ENCODE measurements at regions not wholly inside any gene's neighbourhood (a gene's known extent, or its start where the extent isn't known, plus 50 kb on each side); places are given as distances from the start of the nearest gene placed in this dataset.
A peak's percentile ranks its signal among the peaks of the same experiment; 100 is the strongest.

- Histone ChIP-seq H2AFZ (ENCODE audit: low read depth, low read length) (no peak overlapping the region), H3K9me1 (ENCODE audit: control insufficient read depth, insufficient read depth, low read length) (no peaks in the 10 kb centered on the region), H3K4me3 (no peak overlapping the region), H3K79me2 (ENCODE audit: control insufficient read depth, insufficient read depth, low read length) (peaks cover 3% of the 10 kb centered on the region; the same call in 2 of the 3 replicates), H3K9ac (ENCODE audit: insufficient read depth in 1 of 2, low read depth in 2 of 2, low read length in 2 of 2) (no peak overlapping the region), H3K27me3 (ENCODE audit: control insufficient read depth in 2 of 2, insufficient read depth in 2 of 2, low read length in 2 of 2) (no peaks in the 10 kb centered on the region), H3K36me3 (ENCODE audit: control insufficient read depth, insufficient read depth, low read length) (peaks cover 100% of the 10 kb centered on the region), H3K27ac (ENCODE audit: extremely low read depth, low read depth, low read length) (no peak overlapping the region), H3K9me3 (replicated peaks; ENCODE audit: control insufficient read depth, insufficient read depth, low read depth, low read length) (no peaks in the 10 kb centered on the region), H3K4me2 (ENCODE audit: insufficient read depth, low read length) (no peak overlapping the region), H3K4me1 (replicated peaks in 1 of 2; ENCODE audit: control insufficient read depth in 2 of 2, insufficient read depth in 2 of 2, low read length in 2 of 2) (no peaks in the 10 kb centered on the region; a peak in 1 of 5 replicates), H4K20me1 (replicated peaks; ENCODE audit: control insufficient read depth, insufficient read depth, low read length) (no peaks in the 10 kb centered on the region)
- ChIA-PET CTCF (ENCODE audit: low intra/inter-chr PET ratio) (no interaction called here), POLR2A (interaction anchor here (0.9 to 2.1 kb wide), 2 partner anchors 13 to 17 kb away, joined by 4 to 6 read pairs; no protein-coding TSS in a partner anchor)
- BruUV-seq (replicated peaks): no TSS peak
- FAIRE-seq (no peak), DNase-seq (ENCODE audit: extremely low read depth in 1 of 4, low spot score in 3 of 4) (no peak), ATAC-seq (no peak)
- WGBS (ENCODE audit: insufficient coverage, low coverage, missing lambda C conversion rate): 66% methylated on average over 3 of the region's 3 CpGs
- in situ Hi-C loops (cut with MboI) (no loop called here), intact Hi-C loops (cut with micrococcal nuclease) (no loop called here)
- TF ChIP-seq ZFP91 (CRISPR knock-in tag; IDR thresholded peaks at IDR 0.05) (no peak), POLR2AphosphoS5 (IDR thresholded peaks at IDR 0.05; ENCODE audit: control insufficient read depth, insufficient read depth, low read depth, low read length) (peak; percentile 54; the same call in 1 of the 2 replicates)
Observed at GRCh38 chr17:27072885-27073284, 221.0 kb upstream of the WSB1 start.

DNA sequence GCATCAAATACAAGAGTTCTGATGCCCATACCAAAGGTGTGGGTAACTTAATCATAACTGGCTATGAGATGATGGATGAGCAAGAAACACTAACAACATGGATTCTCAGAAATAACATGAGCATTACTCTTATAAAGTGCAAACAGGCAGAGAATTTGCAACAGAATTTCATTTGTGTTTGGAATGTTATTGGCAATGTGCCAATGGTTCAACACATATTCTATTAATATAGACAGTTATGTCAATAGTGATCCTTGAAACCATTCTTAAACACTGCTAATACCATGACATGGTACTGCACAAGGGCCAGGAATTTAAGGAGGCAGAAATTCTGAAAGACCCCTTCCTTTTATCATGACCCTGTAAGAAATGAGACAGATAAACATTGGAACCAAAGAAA is 217.1 kb upstream of the WSB1 start:
- no peaks in the 10 kb centered on the region for H3K4me1 ChIP-seq (replicated peaks in 1 of 2; ENCODE audit: control insufficient read depth in 2 of 2, insufficient read depth in 2 of 2, low read length in 2 of 2)
- H3K27me3 ChIP-seq (ENCODE audit: control insufficient read depth in 2 of 2, insufficient read depth in 2 of 2, low read length in 2 of 2): no peaks in the 10 kb centered on the region
- no peaks in the 10 kb centered on the region for H4K20me1 ChIP-seq (replicated peaks; ENCODE audit: control insufficient read depth, insufficient read depth, low read length)
- DNase-seq (ENCODE audit: extremely low read depth in 1 of 4, low spot score in 3 of 4): no peak
- intact Hi-C loops (cut with micrococcal nuclease) (no loop called here), in situ Hi-C loops (cut with MboI) (no loop called here)
- no peak for FAIRE-seq
- no peaks in the 10 kb centered on the region for H3K9me3 ChIP-seq (replicated peaks; ENCODE audit: control insufficient read depth, insufficient read depth, low read depth, low read length)
- H3K27ac ChIP-seq (ENCODE audit: extremely low read depth, low read depth, low read length): no peak overlapping the region
- ChIA-PET POLR2A (interaction anchor here (1.0 to 2.4 kb wide), 3 partner anchors 10 to 13 kb away, joined by 4 to 14 read pairs (median 10); no protein-coding TSS in a partner anchor), CTCF (ENCODE audit: low intra/inter-chr PET ratio) (interaction anchor here (0.5 kb wide), 1 partner anchor 1350 kb away, joined by 3 read pairs; no protein-coding TSS in a partner anchor)
- no peak overlapping the region for H3K9ac ChIP-seq (ENCODE audit: insufficient read depth in 1 of 2, low read depth in 2 of 2, low read length in 2 of 2)
- BruUV-seq (replicated peaks): no TSS peak
- no peaks in the 10 kb centered on the region for H3K9me1 ChIP-seq (ENCODE audit: control insufficient read depth, insufficient read depth, low read length)
- peaks cover 38% of the 10 kb centered on the region for H3K79me2 ChIP-seq (ENCODE audit: control insufficient read depth, insufficient read depth, low read length)
- H3K4me2 ChIP-seq (ENCODE audit: insufficient read depth, low read length): no peak overlapping the region
- no peak for ATAC-seq
- peaks cover 96% of the 10 kb centered on the region for H3K36me3 ChIP-seq (ENCODE audit: control insufficient read depth, insufficient read depth, low read length)
- H2AFZ ChIP-seq (ENCODE audit: low read depth, low read length): no peak overlapping the region
- H3K4me3 ChIP-seq: no peak overlapping the region
- TF ChIP-seq MAFF (IDR thresholded peaks at IDR 0.05; ENCODE audit: low read length) (no peak), FOXP4 (CRISPR knock-in tag; IDR thresholded peaks at IDR 0.05; ENCODE audit: borderline replicate concordance) (no peak), ZSCAN32 (CRISPR knock-in tag; IDR thresholded peaks at IDR 0.05) (no peak), FOXK1 (CRISPR knock-in tag; IDR thresholded peaks at IDR 0.05; ENCODE audit: borderline replicate concordance) (no peak), PTRF (tag; IDR thresholded peaks at IDR 0.05) (no peak), MXI1 (IDR thresholded peaks at IDR 0.05; ENCODE audit: low read depth, low read length) (no peak), POLR2G (IDR thresholded peaks at IDR 0.05; ENCODE audit: low read depth, low read length) (no peak)
- TF ChIP-seq, protein P1, sequence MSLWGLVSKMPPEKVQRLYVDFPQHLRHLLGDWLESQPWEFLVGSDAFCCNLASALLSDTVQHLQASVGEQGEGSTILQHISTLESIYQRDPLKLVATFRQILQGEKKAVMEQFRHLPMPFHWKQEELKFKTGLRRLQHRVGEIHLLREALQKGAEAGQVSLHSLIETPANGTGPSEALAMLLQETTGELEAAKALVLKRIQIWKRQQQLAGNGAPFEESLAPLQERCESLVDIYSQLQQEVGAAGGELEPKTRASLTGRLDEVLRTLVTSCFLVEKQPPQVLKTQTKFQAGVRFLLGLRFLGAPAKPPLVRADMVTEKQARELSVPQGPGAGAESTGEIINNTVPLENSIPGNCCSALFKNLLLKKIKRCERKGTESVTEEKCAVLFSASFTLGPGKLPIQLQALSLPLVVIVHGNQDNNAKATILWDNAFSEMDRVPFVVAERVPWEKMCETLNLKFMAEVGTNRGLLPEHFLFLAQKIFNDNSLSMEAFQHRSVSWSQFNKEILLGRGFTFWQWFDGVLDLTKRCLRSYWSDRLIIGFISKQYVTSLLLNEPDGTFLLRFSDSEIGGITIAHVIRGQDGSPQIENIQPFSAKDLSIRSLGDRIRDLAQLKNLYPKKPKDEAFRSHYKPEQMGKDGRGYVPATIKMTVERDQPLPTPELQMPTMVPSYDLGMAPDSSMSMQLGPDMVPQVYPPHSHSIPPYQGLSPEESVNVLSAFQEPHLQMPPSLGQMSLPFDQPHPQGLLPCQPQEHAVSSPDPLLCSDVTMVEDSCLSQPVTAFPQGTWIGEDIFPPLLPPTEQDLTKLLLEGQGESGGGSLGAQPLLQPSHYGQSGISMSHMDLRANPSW (CRISPR knock-in tag; IDR thresholded peaks at IDR 0.05): no peak

Measured in K562 (cell line).